Adrenal gland (tissue), 5 donors: ENCODE measurements at regions not wholly inside any gene's neighbourhood (a gene's known extent, or its start where the extent isn't known, plus 50 kb on each side); places are given as distances from the start of the nearest gene placed in this dataset.

Experiments used
- CTCF ChIP-seq, 6 experiments: fragments of 450-650 bp in 4 of 6; fragments of 200-600 bp in 2 of 6; sonication (generic) in 1 of 6; IDR thresholded peaks; 1 replicate in 5 of 6; 2 replicates in 1 of 6; pipeline versions ENCODE4 v1.5.1 to v1.8.0; 2016 to 2021; ENCODE audit warnings: antibody characterized with exemption in 6 of 6, mild to moderate bottlenecking in 2 of 6, moderate library complexity in 1 of 6
- POLR2A ChIP-seq, 2 donors: fragments of 450-650 bp; IDR thresholded peaks; one replicate each; pipeline ENCODE4 v1.6.1; 2017; ENCODE audit warnings: antibody characterized with exemption in 2 of 2, mild to moderate bottlenecking in 2 of 2, moderate library complexity in 1 of 2
- donor health status: DM: no; HTN: no; CAD: no.

GRCh38 chr11:44434191-44434590, 124.3 kb upstream of the ALX4 start:
- TF ChIP-seq CTCF (IDR thresholded peaks at IDR 0.05): no peak
- TF ChIP-seq POLR2A (IDR thresholded peaks at IDR 0.05): no peak
